ENCODE measurements at regions not wholly inside any gene's neighbourhood (a gene's known extent, or its start where the extent isn't known, plus 50 kb on each side); places are given as distances from the start of the nearest gene placed in this dataset.

DNA sequence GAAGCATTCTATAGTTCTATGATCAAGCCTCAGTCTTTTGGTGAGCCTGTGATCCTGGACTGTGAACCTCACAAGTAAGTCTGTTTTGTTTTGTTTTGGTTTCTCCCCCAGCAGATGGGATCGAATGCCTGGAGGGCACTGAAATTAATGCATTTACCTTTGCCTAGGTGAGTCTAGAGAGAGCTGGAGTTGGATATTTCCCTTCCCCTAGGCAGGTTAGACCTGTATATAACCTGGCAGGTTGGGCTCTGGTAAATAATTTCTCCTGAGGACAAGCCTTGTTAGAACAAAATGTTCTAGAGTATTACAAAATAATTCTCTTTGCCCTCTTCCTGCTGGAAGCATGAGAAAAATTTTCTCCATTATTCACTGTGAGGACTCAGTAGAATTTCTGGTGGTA, 211.9 kb downstream of the TPRG1 start:
- TF ChIP-seq, protein P1, sequence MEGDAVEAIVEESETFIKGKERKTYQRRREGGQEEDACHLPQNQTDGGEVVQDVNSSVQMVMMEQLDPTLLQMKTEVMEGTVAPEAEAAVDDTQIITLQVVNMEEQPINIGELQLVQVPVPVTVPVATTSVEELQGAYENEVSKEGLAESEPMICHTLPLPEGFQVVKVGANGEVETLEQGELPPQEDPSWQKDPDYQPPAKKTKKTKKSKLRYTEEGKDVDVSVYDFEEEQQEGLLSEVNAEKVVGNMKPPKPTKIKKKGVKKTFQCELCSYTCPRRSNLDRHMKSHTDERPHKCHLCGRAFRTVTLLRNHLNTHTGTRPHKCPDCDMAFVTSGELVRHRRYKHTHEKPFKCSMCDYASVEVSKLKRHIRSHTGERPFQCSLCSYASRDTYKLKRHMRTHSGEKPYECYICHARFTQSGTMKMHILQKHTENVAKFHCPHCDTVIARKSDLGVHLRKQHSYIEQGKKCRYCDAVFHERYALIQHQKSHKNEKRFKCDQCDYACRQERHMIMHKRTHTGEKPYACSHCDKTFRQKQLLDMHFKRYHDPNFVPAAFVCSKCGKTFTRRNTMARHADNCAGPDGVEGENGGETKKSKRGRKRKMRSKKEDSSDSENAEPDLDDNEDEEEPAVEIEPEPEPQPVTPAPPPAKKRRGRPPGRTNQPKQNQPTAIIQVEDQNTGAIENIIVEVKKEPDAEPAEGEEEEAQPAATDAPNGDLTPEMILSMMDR (conservative IDR thresholded peaks at IDR 0.05): no peak
- TF ChIP-seq ZFX (IDR thresholded peaks at IDR 0.05): no peak

Measured in C4-2B (cell line).